GM12878 (cell line): ENCODE measurements at regions not wholly inside any gene's neighbourhood (a gene's known extent, or its start where the extent isn't known, plus 50 kb on each side); places are given as distances from the start of the nearest gene placed in this dataset.

Source experiments
- KAT2A ChIP-seq: conservative IDR thresholded peaks from 2 replicates; pipeline ENCODE4 v1.6.1; 2011; ENCODE audit warnings: low read depth, low read length; ENCODE audit not compliant: control insufficient read depth
- MEF2A ChIP-seq: IDR thresholded peaks from 2 replicates; pipeline ENCODE4 v1.6.1; 2011; ENCODE audit warnings: low read depth, mild to moderate bottlenecking, low read length, moderate library complexity; ENCODE audit not compliant: insufficient read depth

DNA sequence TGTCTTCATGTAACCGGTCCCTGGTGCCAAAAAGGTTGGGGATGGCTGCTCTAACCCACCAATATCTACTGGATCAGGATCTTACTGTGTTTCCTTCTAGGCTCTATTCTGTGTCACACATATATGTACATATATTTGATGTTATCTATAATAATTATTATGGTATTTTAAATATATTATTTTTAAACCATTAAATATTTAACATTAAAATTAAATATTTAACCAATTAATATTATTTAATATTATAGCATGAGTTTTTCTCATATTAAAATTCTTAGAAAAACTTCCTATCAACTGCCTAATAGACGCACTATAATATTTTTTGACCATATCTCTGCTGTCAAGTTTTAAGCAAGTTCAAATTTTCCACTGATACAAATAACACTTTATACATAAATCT, 196.9 kb upstream of the PLET1 start:
- TF ChIP-seq KAT2A (no peak), MEF2A (no peak)
